IMR-90 (cell line): ENCODE measurements at regions not wholly inside any gene's neighbourhood (a gene's known extent, or its start where the extent isn't known, plus 50 kb on each side); places are given as distances from the start of the nearest gene placed in this dataset.

Experiments
- CEBPB ChIP-seq: IDR thresholded peaks from 2 replicates; pipeline ENCODE4 v1.6.1; 2012; ENCODE audit warnings: low read depth, low read length, improper control_type of control experiment
- CTCF ChIP-seq: conservative IDR thresholded peaks from 2 replicates; pipeline ENCODE4 v1.5.1; 2012; ENCODE audit warnings: mild to moderate bottlenecking, low read depth, low read length, improper control_type of control experiment

GRCh38 chr12:85373045-85373444, 93.0 kb downstream of the ALX1 start:
- no peak for TF ChIP-seq CTCF
- peak; percentile 72 for TF ChIP-seq CEBPB
